ENCODE measurements at regions not wholly inside any gene's neighbourhood (a gene's known extent, or its start where the extent isn't known, plus 50 kb on each side); places are given as distances from the start of the nearest gene placed in this dataset.
"Not testable (repeated sequence)": the region's sequence is repeated elsewhere in the genome, so short reads cannot be mapped to it uniquely, and the experiment has no call there.

GRCh38 chr15:45817578-45817977 lies 182.7 kb downstream of the SQOR start:
- FAIRE-seq, result not testable (repeated sequence)
- CTCF ChIA-PET (ENCODE audit: partially characterized antibody), result interaction anchor here (0.9 kb wide), 1 partner anchor 17 kb away, joined by 3 read pairs; no protein-coding TSS in a partner anchor

More at GRCh38 chr15:45817578-45817977, 182.7 kb downstream of the SQOR start:
- DNase-seq (ENCODE audit: low read depth in 1 of 2, low spot score in 2 of 2); H3K23me2 ChIP-seq (ENCODE audit: low read depth, low read length); H3K9me3 ChIP-seq (ENCODE audit: insufficient read depth in 2 of 2, low read depth in 1 of 2, low read length in 1 of 2); H3K9ac ChIP-seq (replicated peaks in 1 of 4; ENCODE audit: extremely low read depth in 1 of 4, low read depth in 3 of 4, low read length in 3 of 4); H3K4me2 ChIP-seq (ENCODE audit: insufficient read depth in 1 of 2, low read depth in 2 of 2, low read length in 2 of 2); H4K20me1 ChIP-seq (replicated peaks in 1 of 2; ENCODE audit: control insufficient read depth in 1 of 2, insufficient read depth in 2 of 2, low read length in 2 of 2); H4K91ac ChIP-seq (replicated peaks; ENCODE audit: insufficient read length, low read length); H3K4me1 ChIP-seq (replicated peaks in 1 of 4; ENCODE audit: control insufficient read depth in 3 of 4, insufficient read depth in 4 of 4, low read length in 3 of 4); H3K27ac ChIP-seq (ENCODE audit: low read depth, low read length); H3K27me3 ChIP-seq (replicated peaks in 1 of 4; ENCODE audit: control insufficient read depth in 3 of 4, extremely low read depth in 1 of 4, insufficient read depth in 3 of 4, low read length in 3 of 4); H2AK5ac ChIP-seq (ENCODE audit: low read depth, low read length); H3K56ac ChIP-seq (replicated peaks; ENCODE audit: insufficient read length, low read depth, low read length); H3K23ac ChIP-seq (ENCODE audit: insufficient read length); H2AFZ ChIP-seq (ENCODE audit: low read length); H2BK15ac ChIP-seq (ENCODE audit: low read length); H3K18ac ChIP-seq (ENCODE audit: extremely low read depth, low read length); H3K36me3 ChIP-seq (ENCODE audit: control insufficient read depth in 2 of 4, insufficient read depth in 4 of 4, low read length in 3 of 4); POLR2A ChIA-PET (ENCODE audit: partially characterized antibody); H3K79me1 ChIP-seq (ENCODE audit: low read depth, low read length); H2BK5ac ChIP-seq (ENCODE audit: low read depth, low read length); H2BK120ac ChIP-seq (replicated peaks; ENCODE audit: low read depth, low read length); H4K8ac ChIP-seq (ENCODE audit: extremely low read depth, insufficient read depth, low read length); H4K5ac ChIP-seq (ENCODE audit: insufficient read length, low read depth, low read length); H3K4me3 ChIP-seq (ENCODE audit: extremely low read depth in 1 of 4, insufficient read depth in 2 of 4, low read depth in 3 of 4, low read length in 4 of 4); H2BK20ac ChIP-seq (ENCODE audit: low read length); H3K4ac ChIP-seq (replicated peaks; ENCODE audit: insufficient read length, low read depth, low read length); H3K79me2 ChIP-seq (ENCODE audit: control insufficient read depth in 1 of 2, insufficient read depth in 2 of 2, low read length in 2 of 2); H3K14ac ChIP-seq (ENCODE audit: insufficient read length); H2BK12ac ChIP-seq (ENCODE audit: low read depth, low read length): not testable (repeated sequence)
- 61% methylated on average over 2 of the region's 2 CpGs; no CpG with 5 or more reads in 1 of the 2 experiments for WGBS, 2 experiments (ENCODE audit: extremely low coverage in 1 of 2, insufficient coverage in 1 of 2, insufficient read length in 1 of 2, insufficient replicate concordance in 2 of 2, low coverage in 1 of 2, low lambda C conversion rate in 2 of 2, missing lambda C conversion rate in 1 of 2)
- peak; percentile 98 for TF ChIP-seq MAFK (IDR thresholded peaks at IDR 0.05; ENCODE audit: low read depth, low read length)

All from H1 (cell line).